GM21786 (cell line): ENCODE measurements at regions not wholly inside any gene's neighbourhood (a gene's known extent, or its start where the extent isn't known, plus 50 kb on each side); places are given as distances from the start of the nearest gene placed in this dataset.
"Not testable (repeated sequence)": the region's sequence is repeated elsewhere in the genome, so short reads cannot be mapped to it uniquely, and the experiment has no call there.

Experiments
- ATAC-seq: cut with Tn5 transposase; IDR thresholded peaks from one replicate; pipeline ENCODE4 v1.9.1; 2021; ENCODE audit not compliant: unreplicated experiment

DNA sequence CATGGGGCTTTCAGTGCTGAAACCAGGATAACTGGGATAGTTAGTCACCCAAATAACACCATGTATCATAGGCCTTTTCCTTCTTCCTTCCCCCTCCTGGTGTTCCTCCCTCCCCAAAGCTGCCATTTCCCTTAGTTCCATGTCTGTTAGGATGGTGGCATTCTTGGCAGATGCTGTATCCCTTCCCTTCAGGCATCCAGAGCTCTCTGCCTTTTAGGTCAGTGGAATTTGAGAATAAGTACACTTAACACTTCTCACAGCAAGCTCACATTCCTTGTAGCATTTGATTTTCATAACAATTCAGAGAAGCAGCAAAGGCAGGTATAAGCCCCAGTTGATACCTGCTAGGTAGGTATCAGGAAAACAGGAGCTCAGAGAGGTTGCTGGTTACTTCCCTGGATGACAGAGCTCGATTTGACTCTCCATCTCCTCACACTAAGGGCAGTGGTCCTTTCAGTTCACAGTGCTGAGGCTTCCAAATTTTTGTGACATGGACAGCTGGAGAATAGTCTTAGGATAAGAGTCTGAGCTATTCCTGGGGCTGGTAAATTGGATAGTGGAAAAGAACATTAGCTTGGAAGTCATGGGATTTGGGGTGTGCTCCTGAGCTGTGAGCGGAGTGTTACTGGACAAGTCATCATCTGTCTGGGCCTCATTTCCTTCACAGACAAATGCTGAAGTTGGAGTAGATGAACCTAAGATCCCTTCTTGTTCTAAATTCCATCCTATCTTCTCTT, 108.7 kb upstream of the RHOBTB1 start:
- ATAC-seq, result no peak

DNA sequence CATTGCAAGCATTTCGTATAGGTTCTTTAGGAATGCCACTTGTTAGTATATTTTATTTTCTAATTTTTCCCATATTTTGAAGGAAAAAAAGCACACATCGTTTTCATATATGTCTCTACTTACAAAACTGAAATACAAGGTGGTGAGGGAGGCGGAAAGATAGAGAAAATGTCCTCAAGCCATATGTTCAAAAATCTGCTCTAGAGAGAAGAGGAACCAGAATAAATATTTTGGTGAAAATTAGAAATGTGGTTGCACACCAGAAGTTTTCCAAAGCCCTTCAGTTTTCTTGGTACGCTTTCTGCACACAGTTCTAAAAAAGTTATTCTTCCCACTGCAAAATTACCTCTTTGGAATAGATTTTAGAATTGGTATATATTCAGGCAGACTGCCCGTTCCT, 107.4 kb upstream of the RHOBTB1 start:
- ATAC-seq, result no peak

DNA sequence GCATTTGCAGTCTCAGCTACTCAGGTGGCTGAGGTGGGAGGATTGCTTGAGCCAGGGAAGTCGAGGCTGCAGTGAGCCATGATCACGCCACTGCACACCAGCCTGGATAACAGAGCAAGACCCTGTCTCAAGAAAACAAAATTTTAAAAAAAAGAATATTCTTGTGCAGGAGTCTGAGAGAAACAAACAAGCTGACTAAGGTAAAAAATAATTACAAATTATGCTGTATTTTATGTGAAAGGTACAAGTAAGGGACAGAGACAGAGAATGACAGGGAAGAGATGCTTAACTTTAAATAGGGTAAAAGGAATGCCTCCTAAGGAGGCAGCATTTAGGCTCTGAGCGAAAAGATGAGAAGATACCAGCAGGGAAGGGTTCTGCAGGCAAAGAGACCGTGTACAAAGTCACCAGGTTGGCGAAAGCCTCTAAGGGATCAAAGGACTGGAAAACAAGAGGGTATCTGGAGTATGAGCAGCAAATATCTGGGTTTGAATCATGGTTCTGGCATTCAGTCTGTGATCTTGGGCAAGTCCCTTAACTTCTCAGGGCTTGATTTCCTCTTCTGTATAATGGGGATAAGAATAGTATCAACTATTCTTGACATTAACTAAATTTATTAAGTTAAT, 106.2 kb upstream of the RHOBTB1 start:
- ATAC-seq, result no peak

DNA sequence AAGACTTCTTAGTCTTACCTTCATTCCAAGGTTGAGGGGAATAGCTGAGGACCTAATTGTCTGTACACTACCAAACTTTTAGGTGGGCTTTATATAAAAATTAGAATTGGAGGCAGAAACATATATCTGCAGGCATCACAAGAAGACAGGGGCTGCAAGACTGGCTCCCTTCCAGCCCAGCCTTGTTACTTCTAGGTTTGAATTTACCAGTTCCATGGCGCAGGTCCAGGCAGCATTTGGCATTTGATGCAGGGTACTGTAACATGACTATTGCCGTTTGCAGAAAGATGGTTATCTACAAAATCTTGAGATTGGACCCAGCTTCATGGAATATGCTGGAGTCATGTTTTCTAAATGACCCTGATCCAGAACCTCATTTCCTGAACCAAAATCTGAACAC, 105.4 kb upstream of the RHOBTB1 start:
- ATAC-seq, result no peak

DNA sequence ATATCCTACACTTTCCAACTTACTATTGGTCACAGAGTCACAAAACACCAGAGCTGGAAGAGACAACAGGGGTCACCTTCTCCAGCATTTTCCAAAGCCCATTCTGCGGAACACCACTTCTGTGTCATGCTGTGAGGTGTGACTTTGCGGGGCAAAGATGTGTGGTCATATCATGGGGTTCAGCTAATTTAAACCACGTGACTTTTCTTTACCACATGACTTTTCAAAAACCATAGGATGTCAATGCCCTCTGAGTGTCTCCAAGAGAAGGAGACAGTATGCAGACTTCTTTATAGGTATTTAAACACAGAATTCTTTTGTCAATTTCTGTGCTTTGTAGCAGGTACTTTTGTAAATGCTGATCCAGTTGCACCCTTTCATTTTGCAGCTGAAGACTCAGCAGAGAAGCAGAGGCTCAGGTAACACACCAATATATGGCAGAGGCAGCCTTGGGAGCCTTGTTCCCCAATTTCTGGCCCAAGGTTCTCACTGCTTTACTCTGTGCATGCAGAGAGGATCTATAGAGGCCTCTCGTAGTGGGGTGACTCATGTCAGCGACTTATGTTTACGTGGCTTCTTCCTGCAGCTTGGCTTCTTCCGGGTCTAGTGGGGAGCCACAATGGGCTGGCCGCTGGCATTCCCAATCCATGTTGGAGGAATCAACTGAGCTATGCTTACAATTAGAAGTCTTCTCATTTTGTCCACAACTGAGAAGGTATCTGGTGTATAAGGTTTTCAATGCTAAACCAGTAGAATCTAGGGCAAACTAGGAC, 104.0 kb upstream of the RHOBTB1 start:
- no peak for ATAC-seq

DNA sequence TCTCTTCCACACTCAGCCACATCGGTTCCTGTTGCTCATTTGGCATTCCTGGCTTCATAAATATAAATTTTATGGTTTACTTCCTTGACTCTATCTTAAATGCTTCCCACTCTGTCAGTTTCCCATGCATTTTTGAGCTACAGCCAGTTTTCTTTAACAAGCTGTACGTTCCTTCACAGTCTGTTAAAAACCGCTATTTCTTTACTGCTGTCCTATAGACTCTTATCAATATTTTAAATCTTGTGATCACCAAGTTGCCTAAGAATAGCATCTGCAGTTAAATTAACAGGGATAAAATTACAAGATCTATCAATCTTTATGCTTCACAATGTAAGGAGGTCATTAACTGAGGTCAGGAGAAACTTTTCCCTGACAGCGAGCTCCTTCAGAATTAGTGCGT, 103.1 kb upstream of the RHOBTB1 start:
- ATAC-seq, result no peak

DNA sequence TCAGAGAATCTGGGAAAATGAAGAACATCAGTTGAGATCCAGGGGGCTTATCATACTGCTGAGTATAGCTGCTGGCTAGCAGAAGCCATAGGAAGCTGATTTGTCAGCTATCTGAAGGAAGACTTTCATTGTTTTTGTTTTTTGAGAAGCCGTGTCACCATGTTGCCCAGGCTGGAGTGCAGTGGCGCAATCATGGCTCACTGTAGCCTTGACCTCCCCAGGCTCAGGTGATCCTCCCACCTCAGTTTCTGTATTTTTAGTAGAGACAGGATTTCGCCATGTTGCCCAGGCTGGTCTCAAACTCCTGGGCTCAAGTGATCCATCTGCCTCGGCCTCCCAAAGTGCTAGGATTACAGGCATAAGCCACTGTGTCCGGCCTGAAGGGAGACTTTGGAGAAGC, 101.5 kb upstream of the RHOBTB1 start:
- not testable (repeated sequence) for ATAC-seq

DNA sequence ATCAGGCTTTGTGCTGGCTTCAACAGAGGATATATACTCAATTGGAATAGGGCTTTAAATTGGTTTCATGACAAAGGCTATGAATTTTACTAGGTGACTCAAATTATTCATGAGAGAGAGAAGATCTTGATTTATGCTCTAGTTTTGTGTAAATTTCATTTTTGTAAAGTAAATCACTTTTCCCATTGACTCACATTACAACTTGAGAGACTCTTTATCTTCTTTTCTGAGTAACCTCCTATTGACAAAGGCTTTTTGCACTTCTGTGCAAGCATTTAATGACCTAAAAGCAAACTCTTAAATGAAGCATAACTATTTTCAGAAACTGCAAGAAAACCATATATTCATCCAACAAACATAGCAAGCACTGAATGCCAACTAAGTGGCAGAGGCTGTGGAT, 98.5 kb upstream of the RHOBTB1 start:
- no peak for ATAC-seq

DNA sequence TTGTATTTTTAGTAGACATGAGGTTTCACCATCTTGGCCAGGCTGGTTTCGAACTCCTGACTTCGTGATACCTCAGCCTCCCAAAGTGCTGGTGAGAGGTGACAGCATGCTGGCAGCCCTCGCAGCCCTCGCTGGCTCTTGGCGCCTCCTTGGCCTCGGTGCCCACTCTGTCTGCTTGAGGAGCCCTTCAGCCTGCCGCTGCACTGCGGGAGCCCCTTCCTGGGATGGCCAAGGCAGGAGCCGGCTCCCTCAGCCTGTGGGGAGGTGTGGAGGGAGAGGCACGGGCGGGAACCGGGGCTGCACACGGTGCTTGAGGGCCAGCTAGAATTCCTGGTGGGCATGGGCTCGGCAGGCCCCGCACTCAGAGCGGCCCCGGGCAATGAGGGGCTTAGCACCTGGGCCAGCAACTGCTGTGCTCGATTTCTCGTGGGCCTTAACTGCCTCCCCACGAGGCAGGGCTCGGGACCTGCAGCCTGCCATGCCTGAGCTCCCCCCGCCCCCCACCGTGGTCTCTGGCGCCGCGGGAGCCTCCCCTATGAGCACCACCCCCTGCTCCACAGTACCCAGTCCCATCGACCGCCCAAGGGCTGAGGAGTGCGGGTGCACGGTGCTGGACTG, 96.5 kb upstream of the RHOBTB1 start:
- ATAC-seq, result no peak

DNA sequence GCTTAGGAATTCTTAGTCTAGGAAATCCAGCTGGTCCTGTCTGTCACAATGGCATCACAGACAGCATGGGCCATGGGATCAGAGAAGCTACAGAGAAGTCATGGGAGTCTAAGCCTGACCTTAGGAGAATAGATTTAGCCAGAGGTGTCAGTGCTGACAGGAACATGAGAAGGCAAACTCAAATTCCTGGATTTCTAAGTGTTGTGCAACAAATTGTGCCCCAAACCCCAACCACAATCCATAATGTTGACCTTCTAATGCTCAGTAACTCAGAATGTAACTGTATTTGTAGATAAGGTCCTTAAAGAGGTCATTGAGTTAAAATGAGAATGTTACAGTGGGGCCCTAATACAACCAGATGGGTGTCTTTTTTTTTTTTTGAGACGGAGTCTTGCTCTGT, 95.9 kb upstream of the RHOBTB1 start:
- ATAC-seq, result no peak

DNA sequence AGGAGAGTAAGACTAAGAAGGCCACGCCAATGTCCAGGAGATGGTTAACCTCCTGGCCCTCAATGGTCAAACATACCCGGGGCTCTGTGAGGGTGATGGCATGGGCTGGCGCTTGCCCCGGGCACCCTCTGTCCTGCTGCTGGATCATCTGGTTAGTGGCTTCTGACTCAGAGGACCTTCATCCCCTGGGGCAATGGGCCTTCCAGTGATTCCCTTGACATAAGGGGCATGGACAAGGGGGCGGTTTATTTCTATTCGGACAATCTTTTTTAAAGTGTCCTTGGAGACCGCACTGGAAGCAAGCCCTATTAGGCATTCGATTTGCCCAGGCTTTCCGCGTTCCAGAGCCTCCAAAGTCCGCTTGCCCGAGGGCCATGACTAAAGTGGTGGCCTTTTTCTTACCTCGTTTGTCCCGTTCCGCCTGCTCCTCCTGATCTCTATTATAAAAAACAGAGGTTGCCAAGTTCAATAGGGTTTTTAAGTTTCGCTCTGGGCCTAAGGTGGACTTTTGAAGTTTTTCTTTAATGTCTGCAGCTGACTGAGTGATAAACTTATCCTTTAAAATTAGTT, 93.4 kb upstream of the RHOBTB1 start:
- ATAC-seq, result not testable (repeated sequence)

DNA sequence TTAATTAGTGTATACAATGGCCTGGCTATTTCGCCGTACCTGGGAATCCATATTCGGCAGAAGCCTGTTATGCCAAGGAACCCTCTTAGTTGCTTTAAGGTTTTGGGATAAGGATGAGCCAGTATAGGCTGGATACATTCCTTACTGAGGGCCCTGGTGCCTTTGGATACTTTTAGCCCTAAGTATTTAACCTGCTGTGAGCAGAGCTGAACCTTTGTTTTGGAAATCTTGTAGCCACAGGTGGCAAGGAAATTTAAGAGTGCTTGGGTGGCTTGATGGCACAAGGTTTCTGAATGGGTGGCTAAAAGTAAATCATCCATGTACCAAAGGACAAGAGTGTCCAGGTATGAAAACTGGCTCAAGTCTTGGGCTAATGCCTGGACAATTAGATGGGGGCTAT, 92.2 kb upstream of the RHOBTB1 start:
- ATAC-seq, result not testable (repeated sequence)

DNA sequence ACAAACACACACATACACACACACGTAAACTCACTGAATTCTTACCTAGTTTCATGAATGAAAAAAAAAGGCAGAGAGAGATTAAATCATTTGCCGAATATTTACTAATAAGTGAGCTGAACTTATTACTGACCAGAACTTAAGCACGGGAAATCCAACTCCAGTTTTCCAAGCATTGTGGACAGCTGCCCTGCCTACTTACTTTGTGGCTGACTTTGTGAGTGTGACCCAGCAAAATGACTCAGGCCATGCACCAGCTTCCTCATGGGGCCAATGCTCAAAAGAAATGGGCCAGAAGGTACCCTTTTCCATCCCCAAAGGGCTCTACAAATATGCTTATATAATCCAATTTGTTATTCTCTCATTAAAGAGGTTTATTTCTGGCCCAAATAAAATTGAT, 87.4 kb upstream of the RHOBTB1 start:
- ATAC-seq, result no peak

DNA sequence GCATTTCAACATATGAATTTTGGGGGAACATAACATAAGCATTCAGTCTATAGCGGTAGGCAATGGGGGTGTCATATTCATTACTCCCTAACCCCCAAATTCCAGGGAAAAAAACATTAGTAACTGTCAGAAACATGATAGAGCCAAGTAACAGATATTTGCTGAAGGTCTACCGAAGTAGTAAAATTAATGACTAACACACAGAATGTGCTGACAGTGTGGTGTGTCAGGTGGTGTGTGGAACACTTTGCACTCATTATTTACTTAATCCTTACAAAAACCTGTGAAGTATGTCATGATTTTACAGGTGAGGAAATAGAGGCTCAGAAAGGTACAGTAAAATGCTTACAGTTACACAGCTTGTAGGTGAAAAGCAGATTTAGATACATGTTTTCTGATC, 85.4 kb upstream of the RHOBTB1 start:
- no peak for ATAC-seq

DNA sequence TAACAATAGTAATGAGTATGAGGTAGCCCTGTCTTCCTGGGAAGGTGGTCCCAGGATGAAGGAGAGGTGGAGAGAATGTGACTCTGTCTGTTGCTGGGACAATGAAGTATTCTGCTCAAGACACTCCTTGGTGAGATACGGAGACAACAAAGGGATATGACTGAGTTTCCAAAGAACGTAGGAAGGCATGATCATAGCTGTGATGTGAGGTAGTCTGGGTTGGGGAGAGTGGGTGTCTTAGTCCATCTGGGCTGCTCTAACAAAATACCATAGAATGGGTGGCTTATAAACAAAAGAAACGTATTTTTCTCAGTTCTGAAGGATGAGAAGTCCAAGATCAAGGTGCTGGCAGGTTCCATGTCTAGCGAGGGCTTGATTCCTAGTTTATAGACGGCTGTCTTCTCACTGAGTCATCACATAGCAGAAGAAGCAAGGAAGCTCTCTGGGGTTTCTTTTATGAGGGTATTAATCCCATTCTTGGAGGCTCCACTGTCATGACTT, 84.9 kb upstream of the RHOBTB1 start:
- no peak for ATAC-seq

DNA sequence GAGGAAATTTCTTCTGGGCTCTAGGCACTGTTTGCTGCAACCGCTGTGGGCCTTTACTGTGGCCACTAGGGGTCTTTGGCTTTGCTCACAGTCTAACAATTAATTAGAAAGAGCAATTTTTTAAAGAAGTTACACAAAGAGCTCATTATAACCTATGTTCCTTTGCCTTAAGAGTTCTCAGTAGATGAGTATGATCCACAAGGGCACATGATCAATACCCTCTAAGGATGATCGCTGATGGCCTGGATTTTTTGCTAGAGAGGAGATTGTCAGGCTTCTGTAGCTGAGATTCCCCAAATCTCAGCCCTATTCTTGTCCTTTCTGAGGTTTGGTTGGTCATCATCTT, 80.8 kb upstream of the RHOBTB1 start:
- ATAC-seq, result no peak

DNA sequence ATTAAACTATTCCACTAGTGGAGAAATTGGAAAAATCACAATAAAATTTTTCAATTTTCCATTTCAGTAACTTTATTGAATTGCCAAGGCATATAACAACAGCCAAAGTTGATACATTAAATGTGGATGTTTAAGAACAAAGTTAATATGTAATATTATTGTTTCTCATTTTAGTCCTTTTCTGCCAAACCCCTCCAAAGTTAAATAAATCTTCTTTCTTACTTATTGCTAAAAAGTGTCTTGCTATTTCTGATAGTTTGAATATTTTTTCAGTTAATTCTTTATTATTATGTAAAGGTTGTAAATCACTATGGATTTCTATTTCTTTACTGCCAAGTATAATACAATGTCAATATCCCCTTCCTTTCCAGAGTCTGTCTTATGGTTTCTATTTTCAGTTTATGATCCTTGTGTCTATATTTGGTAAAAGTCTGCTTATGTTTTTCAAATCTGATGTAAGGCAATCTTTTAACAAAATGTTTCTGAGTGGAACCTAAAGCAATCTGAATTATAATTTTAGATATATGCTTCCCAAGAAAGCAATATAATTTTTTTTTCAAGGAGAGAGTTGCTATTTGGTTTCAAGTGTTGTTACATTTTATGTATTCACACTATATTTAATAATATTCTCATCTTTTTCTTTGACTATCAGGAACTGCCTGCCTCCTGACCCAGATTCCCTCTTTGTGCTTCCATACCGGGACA, 80.3 kb upstream of the RHOBTB1 start:
- no peak for ATAC-seq

DNA sequence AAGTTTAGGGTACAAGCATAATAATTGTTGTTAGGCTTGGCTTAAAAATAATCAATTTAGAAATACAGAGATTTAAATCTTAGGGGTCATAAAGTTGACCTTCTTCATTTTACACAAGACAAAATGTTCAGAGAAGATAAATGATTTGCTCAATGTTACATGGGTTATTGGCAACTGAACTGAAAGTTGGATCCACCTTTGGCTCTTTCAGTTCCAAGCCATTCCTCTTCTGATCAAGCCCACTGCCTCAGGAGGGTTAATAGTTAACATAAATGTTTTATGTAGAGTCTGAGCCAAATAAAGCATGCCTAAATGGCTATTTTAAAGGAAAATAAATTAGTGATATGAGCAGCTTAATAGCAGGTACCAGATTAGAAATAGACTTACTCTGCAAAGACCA, 79.1 kb upstream of the RHOBTB1 start:
- no peak for ATAC-seq

DNA sequence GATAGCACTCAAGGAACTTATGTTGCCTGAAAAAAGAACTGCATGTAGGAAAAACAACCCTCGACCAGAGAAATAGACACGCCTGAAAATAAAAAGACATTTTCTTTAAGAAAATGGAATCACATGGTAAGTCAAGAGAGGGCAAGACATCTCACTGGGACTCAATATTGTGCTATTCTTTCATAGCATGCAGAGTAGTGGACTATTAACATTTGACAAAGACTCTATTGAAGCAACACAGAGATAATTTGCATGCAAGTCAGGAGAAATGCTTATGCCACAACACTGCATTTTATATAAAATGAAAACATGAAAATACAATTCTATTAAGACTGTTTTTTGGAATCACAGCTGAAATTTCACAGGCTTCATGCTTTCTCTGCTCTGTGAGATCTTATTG, 77.9 kb upstream of the RHOBTB1 start:
- no peak for ATAC-seq

DNA sequence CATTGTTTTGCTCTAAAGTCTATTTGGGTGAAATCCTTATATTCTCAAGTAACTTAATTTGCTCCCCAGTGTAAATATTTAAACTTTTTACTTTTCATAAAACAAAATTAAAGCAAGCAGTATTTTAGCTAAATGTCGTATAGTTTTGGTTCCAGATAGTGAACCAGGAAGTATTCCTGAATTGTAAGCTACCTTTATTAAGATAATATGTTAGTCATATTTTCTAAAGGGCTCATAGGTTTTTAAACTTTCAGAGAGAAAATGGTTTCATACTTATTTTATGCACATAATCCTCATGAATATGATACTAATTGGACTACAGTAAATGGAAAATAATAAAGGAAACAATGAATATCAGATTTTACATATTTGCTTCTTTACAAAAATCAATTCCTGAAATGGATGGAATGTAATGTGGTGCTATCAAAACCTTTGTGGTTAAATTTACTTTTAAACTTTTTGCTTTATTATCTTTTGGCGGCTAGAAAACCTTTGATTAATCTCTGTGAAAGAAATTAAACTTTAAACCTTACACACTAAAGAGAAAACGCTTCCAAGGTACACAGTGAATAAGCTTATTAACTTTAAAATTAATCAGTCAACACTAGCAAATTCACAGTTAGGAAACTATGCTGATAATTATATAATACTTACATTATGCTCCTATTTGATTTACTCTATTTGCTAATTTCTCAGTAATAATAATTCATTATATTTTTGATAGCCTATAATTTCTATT, 76.6 kb upstream of the RHOBTB1 start:
- ATAC-seq, result no peak
